Stimulated activated memory B cell treated with anti-CD40 and anti-IgM and Interleukin-4, amounts not matched to agents 10 μg/mL and 1 μg/mL and 100 μg/mL, for 72 hours (primary cell): ENCODE measurements at regions not wholly inside any gene's neighbourhood (a gene's known extent, or its start where the extent isn't known, plus 50 kb on each side); places are given as distances from the start of the nearest gene placed in this dataset.

ENCODE experiments used
- ATAC-seq: fragments of 150-1000 bp; cut with Tn5 transposase; 2 replicates; pipeline ENCODE4 v1.10.0; 2021
- H3K27ac Mint-ChIP-seq: one replicate; pipeline ENCODE4 v1.8.0; 2022; ENCODE audit warnings: mild to moderate bottlenecking, mixed read lengths
- H3K27me3 Mint-ChIP-seq: one replicate; pipeline ENCODE4 v1.8.0; 2022; ENCODE audit warnings: mixed read lengths
- H3K36me3 Mint-ChIP-seq: one replicate; pipeline ENCODE4 v1.8.0; 2022; ENCODE audit warnings: mixed read lengths
- H3K4me1 Mint-ChIP-seq: one replicate; pipeline ENCODE4 v1.8.0; 2022; ENCODE audit warnings: mixed read lengths
- H3K4me3 Mint-ChIP-seq: one replicate; pipeline ENCODE4 v1.8.0; 2022; ENCODE audit warnings: mild to moderate bottlenecking, moderate library complexity, mixed read lengths
- H3K9me3 Mint-ChIP-seq: one replicate; pipeline ENCODE4 v1.8.0; 2022; ENCODE audit warnings: mixed read lengths

DNA sequence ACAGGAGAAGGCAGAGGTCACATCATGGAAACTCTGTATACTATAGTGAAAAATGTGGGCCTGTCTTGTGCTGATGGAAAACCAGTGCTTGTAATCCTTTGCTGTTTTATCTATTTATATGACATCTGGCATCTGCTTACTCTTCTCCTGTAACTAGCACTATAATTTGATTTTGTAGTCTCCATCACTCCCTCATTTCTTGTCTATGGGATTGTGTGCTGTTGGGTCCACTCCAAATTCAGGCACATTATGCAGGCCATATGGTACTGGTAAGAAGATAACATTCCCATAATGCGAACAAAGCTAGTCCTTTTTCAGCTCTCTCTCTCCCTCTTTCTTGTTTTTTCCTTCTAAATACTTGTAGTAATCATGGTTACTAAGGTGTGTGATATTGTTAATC is 581.2 kb upstream of the IGFBP7 start:
- Mint-ChIP-seq H3K4me1 (no peaks in the 10 kb centered on the region), H3K27me3 (no peaks in the 10 kb centered on the region), H3K9me3 (peaks cover 16% of the 10 kb centered on the region), H3K27ac (no peak overlapping the region), H3K36me3 (no peaks in the 10 kb centered on the region), H3K4me3 (no peak overlapping the region)
- no peak for ATAC-seq

DNA sequence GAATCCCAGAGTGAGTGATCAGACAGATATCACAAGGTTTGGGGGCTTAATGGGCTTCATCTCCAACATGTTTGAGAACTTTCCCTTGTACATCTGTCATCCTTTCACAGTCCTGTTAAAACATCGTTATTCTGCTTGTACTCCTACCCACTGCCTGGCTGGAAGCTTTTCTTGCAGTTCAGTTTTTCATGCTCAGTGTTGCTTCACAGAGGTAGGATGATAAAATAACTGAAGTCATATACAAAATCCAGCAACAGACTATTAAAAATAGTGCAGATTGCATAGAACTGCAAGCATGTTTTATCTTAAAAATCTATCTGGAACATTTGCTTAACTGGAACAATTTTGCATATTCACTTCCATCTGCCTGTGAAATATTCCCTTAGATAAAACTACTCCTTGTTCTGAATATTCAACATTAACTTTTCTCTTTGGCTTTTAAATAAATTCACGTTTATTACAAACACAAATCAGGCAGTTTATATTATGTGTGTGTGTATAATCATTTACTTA is 579.6 kb upstream of the IGFBP7 start:
- Mint-ChIP-seq H3K9me3 (peaks cover 17% of the 10 kb centered on the region), H3K27me3 (no peaks in the 10 kb centered on the region), H3K4me3 (no peak overlapping the region)

DNA sequence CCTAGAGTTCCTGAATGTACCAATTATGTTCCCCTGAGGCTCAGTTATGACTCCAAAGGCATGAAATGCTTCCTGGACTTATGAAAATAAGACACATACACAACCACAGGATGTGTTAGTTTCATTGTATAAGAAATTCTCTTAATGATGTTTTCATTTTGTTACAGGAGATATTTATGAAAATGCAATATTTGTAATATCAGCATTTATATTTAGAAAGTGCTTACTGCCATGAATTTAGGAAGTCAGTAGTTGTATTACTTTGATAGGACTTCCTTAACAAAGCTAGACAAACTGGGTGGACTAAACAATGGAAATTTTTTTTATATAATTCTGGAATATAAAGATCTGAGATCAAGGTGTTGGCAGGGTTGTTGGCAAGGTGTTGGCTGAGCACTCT is 572.1 kb upstream of the IGFBP7 start:
- no peak overlapping the region for H3K27ac Mint-ChIP-seq
- H3K4me1 Mint-ChIP-seq: no peaks in the 10 kb centered on the region
- H3K36me3 Mint-ChIP-seq: no peaks in the 10 kb centered on the region
- no peak for ATAC-seq
- no peak overlapping the region for H3K4me3 Mint-ChIP-seq
- H3K27me3 Mint-ChIP-seq: no peaks in the 10 kb centered on the region
- H3K9me3 Mint-ChIP-seq: peaks cover 8% of the 10 kb centered on the region

More for the DNA sequence above, 579.6 kb upstream of the IGFBP7 start:
- no peak for ATAC-seq
- Mint-ChIP-seq H3K36me3 (no peaks in the 10 kb centered on the region), H3K4me1 (no peaks in the 10 kb centered on the region), H3K27ac (no peak overlapping the region)

DNA sequence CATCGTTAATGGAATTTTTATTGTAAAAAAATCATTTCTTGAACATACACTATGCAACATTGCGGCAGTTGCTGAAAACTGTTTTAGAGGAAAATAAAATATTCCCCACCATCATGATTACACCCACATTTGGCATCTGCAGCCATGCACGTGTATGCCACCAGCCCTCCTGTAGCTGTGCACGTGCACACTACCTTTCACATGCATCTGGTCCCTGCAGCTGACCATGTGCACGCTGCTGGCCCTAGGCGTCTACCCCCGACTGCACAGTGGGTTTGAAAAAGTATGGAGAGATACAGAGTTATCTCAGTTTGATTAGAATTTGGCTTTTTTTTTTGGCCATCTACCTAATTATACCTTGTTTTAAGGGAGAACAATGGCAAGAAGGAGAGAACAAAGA is 569.8 kb upstream of the IGFBP7 start:
- Mint-ChIP-seq H3K27me3 (no peaks in the 10 kb centered on the region), H3K4me3 (no peak overlapping the region), H3K4me1 (no peaks in the 10 kb centered on the region), H3K9me3 (no peaks in the 10 kb centered on the region), H3K36me3 (no peaks in the 10 kb centered on the region), H3K27ac (no peak overlapping the region)
- no peak for ATAC-seq

DNA sequence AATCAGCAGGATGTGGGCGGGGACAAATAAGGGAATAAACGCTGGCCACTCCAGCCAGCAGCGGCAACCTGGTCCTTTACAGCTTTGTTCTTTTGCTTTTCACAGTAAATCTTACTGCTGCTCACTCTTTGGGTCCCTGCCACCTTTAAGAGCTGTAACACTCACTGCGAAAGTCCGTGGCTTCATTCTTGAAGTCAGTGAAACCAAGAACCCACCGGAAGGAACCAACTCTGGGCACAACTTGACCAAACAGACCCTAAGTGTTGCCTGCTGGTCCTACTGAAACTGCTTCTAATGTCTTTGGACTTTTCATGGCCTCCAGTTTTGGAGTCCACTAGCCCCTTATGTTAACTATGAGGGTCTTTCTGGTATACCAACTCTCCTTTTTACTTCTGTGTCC is 566.2 kb upstream of the IGFBP7 start:
- no peaks in the 10 kb centered on the region for H3K4me1 Mint-ChIP-seq
- peaks cover 2% of the 10 kb centered on the region for H3K9me3 Mint-ChIP-seq
- ATAC-seq: no peak
- H3K4me3 Mint-ChIP-seq: no peak overlapping the region
- H3K27ac Mint-ChIP-seq: no peak overlapping the region
- no peaks in the 10 kb centered on the region for H3K27me3 Mint-ChIP-seq
- H3K36me3 Mint-ChIP-seq: no peaks in the 10 kb centered on the region

DNA sequence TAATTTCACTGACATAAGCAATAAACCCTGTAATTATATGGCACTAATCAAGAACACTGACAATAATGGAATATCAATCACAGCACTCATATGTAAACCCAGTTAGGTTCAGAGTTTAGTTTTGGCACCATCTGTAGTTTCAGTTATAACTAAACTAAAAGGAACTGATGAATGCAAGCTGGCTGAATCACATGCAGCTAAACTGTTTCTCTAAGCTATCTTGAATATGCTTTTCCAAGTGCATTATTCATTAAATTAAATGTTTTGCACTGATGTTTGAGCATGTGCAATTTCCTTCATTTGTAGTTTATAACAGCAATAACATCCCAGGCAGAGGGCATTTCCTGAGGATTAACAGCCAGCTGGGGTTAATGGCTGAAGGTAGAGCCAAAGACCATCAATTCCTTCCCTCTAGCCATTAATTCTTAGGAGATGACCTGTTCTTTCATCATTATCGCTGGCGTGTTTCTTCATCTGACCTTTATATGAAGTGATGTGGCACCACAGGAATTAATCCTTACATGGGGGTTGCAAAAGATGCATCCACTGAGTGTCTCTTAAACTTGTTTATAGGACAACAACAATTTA is 562.8 kb upstream of the IGFBP7 start:
- no peaks in the 10 kb centered on the region for H3K27me3 Mint-ChIP-seq
- no peaks in the 10 kb centered on the region for H3K36me3 Mint-ChIP-seq
- H3K4me3 Mint-ChIP-seq: no peak overlapping the region
- H3K27ac Mint-ChIP-seq: no peak overlapping the region
- peaks cover 3% of the 10 kb centered on the region for H3K9me3 Mint-ChIP-seq
- H3K4me1 Mint-ChIP-seq: no peaks in the 10 kb centered on the region
- ATAC-seq: no peak

DNA sequence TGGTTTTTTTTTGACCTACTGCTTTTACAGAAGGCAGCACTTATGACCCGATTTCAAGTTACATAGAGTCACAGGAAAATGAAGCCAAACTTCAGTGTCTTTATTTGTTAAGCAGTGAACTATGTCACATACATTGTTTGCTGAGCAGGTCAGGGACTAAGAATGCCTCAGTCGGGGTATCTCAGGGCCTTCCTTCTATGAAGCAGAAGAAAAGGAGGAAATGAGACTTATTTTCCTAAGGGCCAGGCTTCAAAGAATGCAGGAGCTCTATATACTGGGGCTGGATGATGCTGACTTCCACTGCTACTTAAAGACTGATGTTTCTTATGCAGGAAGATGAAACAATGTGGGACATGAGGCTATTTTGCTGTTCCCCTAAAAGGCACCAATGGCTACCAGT is 558.4 kb upstream of the IGFBP7 start:
- no peak for ATAC-seq
- Mint-ChIP-seq H3K36me3 (no peaks in the 10 kb centered on the region), H3K27me3 (no peaks in the 10 kb centered on the region), H3K4me1 (no peaks in the 10 kb centered on the region), H3K27ac (no peak overlapping the region), H3K4me3 (no peak overlapping the region), H3K9me3 (peaks cover 5% of the 10 kb centered on the region)

DNA sequence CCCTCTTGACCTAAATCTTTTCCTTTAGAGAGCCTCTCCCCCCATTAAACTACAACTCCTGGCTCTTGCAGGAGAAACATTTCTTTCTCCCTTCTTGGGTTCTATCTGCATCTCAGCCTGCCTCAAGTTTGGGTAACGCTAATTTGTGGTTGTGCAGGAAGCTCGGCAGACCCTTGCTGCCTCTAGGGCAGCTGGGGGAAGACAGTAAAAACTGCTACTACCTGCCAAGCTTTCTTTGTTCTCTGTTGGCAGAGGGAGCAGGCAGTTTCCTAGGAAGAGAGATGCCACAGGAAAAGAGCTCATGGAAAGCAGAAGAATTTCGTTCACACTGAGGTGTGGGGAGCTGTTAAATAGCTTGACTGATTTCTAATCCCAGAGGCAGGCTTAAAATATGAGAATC is 555.6 kb upstream of the IGFBP7 start:
- Mint-ChIP-seq H3K4me1 (no peaks in the 10 kb centered on the region), H3K36me3 (no peaks in the 10 kb centered on the region), H3K27ac (no peak overlapping the region), H3K27me3 (no peaks in the 10 kb centered on the region), H3K9me3 (peaks cover 2% of the 10 kb centered on the region), H3K4me3 (no peak overlapping the region)
- ATAC-seq: no peak

DNA sequence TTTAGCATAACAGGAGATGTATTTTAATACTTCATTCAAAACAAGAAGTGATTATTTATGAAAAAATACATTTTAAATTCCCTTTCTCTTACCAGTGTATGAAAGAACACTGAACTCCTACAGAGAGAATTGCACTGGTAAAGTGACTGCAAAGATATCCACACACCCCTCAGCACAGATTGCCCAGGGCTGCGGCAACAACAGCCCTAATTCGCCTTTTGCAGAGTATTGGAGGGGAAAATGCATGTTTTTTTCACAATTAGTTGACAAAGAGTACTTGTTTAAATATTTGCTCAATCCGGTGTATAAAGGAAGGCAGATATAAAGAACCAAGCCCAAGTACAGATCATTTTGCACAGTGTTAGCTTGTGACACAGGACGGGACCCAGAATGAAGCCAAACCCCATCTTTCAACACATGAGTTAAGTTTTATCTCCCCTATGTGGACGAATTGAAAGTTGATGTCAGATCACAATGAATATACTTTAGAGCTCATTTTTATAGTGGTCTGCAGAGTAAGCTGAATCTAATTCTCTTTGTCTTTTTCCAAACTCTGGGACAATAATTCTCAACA is 551.4 kb upstream of the IGFBP7 start:
- no peak overlapping the region for H3K27ac Mint-ChIP-seq
- no peaks in the 10 kb centered on the region for H3K36me3 Mint-ChIP-seq
- peaks cover 2% of the 10 kb centered on the region for H3K9me3 Mint-ChIP-seq
- no peaks in the 10 kb centered on the region for H3K4me1 Mint-ChIP-seq
- no peak for ATAC-seq
- H3K27me3 Mint-ChIP-seq: no peaks in the 10 kb centered on the region
- H3K4me3 Mint-ChIP-seq: no peak overlapping the region

DNA sequence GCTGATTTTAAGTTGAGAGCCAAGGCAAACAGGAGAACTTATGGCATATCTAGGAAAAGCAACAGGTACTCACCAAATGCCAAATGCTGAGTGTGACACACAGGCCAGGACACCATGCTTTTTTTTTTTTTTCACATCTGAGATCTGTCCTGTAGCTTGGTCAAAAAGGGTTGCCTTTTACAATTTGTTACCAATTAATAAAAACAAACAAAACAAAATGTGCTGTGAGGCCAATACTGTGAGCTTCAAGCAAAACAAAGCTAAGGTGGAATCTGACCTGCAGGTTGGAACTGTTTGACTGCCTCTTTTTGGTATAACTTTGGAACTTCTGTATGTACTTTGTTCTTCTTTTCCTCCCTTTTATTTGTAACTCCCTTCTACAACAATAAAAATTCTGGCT is 548.5 kb upstream of the IGFBP7 start:
- H3K9me3 Mint-ChIP-seq: peaks cover 8% of the 10 kb centered on the region
- no peaks in the 10 kb centered on the region for H3K36me3 Mint-ChIP-seq
- no peak overlapping the region for H3K27ac Mint-ChIP-seq

DNA sequence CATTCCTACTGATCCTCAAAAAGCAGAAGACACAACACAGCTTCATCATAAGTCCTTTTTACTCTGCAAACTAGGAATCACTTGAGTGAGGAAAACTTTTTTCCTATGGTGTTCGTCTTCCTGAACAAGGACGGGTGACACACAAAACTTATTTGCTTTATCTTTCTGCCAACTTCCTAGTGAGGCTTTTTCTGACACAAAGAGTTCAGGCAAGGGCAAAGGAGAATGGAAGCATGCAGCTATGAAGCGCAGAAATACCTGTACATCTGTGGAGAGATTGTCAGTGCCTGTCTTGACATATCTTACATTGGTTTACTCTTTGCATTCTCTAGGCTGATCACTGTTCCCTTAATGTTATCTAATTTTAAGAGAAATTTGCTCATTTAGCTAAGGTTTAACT is 548.0 kb upstream of the IGFBP7 start:
- Mint-ChIP-seq H3K36me3 (no peaks in the 10 kb centered on the region), H3K27ac (no peak overlapping the region), H3K4me3 (no peak overlapping the region), H3K27me3 (no peaks in the 10 kb centered on the region), H3K9me3 (peaks cover 8% of the 10 kb centered on the region), H3K4me1 (no peaks in the 10 kb centered on the region)
- ATAC-seq: no peak

More for the DNA sequence above, 548.5 kb upstream of the IGFBP7 start:
- no peaks in the 10 kb centered on the region for H3K27me3 Mint-ChIP-seq
- no peaks in the 10 kb centered on the region for H3K4me1 Mint-ChIP-seq
- ATAC-seq: no peak
- H3K4me3 Mint-ChIP-seq: no peak overlapping the region

DNA sequence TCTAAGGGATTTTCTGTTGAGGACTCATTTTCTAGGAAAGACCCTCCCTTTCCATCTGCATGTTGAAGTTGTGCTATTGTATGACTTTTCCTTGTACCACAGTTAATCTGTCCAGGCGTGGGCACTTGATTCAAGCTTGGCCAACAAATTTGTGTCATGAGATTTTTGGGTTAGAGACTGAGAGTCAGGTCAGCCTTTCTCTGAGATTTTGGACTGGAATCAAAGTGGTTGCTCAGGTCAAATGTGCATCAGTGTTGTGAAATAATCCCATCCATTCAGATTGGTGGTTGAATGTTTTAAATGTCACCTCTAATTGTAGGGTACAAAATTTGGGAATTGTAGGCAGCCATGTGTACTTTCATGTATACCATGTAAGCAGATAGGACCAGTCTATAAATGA is 545.2 kb upstream of the IGFBP7 start:
- H3K36me3 Mint-ChIP-seq: no peaks in the 10 kb centered on the region
- no peak overlapping the region for H3K4me3 Mint-ChIP-seq
- no peaks in the 10 kb centered on the region for H3K27me3 Mint-ChIP-seq
- H3K9me3 Mint-ChIP-seq: peaks cover 11% of the 10 kb centered on the region
- H3K27ac Mint-ChIP-seq: no peak overlapping the region
- H3K4me1 Mint-ChIP-seq: no peaks in the 10 kb centered on the region
- ATAC-seq: no peak

DNA sequence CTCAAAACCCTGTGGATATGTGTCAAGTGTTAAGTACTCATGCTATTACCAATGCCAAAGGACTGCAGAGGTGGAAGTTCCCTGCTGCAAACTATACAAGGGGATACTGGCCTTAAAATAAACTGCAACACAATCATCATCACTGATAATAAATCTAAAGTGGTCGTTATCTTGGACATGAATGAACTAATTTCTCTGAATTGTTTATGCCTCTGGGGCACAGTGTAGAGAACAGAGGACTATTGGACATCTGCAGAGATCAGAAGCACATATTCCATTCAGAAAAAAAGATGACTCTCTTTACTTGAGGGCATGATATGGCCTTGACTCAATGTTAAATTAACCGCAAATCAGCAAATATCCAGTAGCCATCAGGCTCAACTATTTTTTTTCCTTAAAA is 542.6 kb upstream of the IGFBP7 start:
- H3K27me3 Mint-ChIP-seq: no peaks in the 10 kb centered on the region
- H3K36me3 Mint-ChIP-seq: no peaks in the 10 kb centered on the region
- no peak overlapping the region for H3K27ac Mint-ChIP-seq
- H3K9me3 Mint-ChIP-seq: peaks cover 11% of the 10 kb centered on the region
- H3K4me1 Mint-ChIP-seq: no peaks in the 10 kb centered on the region
- ATAC-seq: no peak
- no peak overlapping the region for H3K4me3 Mint-ChIP-seq

DNA sequence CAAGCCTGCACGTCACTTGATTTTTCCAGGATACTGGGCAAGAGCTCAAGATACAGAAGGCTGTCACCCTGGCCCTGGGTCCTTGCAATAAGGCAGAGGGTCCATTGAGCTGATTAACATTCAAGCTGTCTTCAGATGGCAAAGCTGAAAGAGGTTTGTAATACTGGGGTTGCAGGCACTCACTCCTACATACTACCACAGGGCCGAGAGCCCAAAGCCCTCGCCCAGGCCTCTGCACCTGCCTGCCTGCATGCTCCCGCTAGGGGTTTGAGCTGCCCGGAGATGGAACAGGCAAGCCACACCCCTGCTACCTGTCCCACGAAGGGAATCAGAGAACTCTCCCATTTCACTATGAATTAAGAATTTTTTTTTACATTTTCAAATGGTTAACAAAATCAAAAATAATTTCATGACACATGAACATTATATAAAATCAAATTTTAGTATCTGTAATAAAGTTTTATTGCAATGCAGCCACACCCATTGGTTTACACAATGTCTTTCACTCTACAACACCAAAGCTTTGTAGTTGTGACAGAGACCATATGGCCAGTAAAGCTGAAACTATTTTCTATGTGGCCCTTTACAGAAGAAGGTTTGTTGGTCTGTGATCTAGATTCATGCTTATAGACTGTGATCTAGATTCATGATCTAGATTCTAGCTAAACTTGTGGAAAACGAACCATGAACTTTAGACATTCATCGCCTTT is 530.4 kb upstream of the IGFBP7 start:
- Mint-ChIP-seq H3K27me3 (no peaks in the 10 kb centered on the region), H3K4me1 (no peaks in the 10 kb centered on the region), H3K4me3 (no peak overlapping the region), H3K9me3 (no peaks in the 10 kb centered on the region), H3K27ac (no peak overlapping the region), H3K36me3 (no peaks in the 10 kb centered on the region)
- no peak for ATAC-seq

DNA sequence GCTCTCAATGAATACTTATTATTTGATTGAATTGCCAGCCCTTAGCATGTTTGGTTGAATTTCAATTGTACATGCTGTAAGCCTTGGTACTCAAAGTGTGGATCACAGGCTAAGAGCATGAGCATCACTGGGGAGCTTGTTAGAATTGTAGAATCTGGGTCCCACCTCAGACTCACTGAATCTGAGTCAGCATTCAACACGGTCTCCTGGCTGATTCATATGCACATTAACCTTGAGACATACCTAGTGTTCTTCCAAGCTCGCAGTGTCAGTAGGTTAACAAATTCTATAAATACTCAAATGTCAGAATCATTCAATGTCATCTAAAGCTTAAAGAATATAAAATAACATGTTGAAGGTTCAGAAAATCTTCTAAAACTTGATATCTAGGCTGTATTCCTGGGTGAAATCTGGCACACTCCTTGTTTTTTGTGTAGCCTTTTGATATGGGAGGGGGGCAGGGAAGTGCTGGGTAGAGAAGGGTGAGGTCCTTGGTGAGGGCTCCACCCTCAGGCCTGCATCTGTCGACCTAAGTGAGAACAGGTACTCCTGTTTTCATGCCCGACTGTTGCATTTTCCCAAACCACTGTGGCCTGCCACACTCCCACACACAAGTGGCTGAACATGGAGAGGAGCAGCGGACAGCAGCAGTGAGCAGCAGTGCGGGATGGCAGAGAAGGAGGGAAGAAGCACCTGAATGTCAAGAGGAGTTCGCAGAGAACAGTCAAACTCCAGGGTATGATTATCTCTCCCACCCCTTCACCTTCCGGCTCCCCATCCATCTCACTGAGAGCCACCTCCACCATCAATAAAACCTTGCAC is 529.6 kb upstream of the IGFBP7 start:
- Mint-ChIP-seq H3K4me1 (no peaks in the 10 kb centered on the region), H3K27ac (no peak overlapping the region), H3K36me3 (no peaks in the 10 kb centered on the region), H3K4me3 (no peak overlapping the region), H3K9me3 (no peaks in the 10 kb centered on the region), H3K27me3 (no peaks in the 10 kb centered on the region)
- peak; percentile 41 for ATAC-seq
